GM19099 (cell line): ENCODE measurements at regions not wholly inside any gene's neighbourhood (a gene's known extent, or its start where the extent isn't known, plus 50 kb on each side); places are given as distances from the start of the nearest gene placed in this dataset.

ENCODE experiments used
- POLR2A ChIP-seq: IDR thresholded peaks from 3 replicates; pipeline ENCODE4 v1.6.1; 2011; ENCODE audit warnings: low read depth; ENCODE audit not compliant: insufficient read length; ENCODE audit errors: extremely low read depth

DNA sequence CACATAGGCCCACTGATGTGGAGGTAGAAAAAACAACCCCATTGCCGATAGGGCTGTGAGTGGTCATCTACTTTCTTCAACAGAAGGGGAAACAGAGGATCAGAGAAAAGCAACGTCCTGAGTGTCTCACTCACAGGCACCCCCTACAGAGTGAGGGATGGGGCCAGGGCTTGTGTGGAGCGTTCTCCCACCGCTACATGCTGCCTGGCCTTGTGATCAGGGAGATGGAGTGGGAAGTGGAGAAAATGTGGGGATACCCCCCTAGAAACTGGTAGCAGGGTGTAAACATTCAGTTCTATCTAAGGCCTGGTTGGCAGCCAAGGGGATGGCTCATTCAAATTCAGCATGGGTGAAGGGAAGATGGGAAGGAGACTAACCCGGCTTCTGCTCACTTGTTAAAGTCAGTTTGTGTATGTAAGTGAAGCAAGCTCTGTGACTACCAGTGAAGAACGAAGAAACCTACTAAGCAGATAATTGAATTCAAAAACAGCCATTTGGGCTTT is 73.0 kb upstream of the NAV2 start:
- no peak for TF ChIP-seq POLR2A

GRCh38 chr11:19635332-19635731 is 77.3 kb upstream of the NAV2 start:
- no peak for TF ChIP-seq POLR2A

DNA sequence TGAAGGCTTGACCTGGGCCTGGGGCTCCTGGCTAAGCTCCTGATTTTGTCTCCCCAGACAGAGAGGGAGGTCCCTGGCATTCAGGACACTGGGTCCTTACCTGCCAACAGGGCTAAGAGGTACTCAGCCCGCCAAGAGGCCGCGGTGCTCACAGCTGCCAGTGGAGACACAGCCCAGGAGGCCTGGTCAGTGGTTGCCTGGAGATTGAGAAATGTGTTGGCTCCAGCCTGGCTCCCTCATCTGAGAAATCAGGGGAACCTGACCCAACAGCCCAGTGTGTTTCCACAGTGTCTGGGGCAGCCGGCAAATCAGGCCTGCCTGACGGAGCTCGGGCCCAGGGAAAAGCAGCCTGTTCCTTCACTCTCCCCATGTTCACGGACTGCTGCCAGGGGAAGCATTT is 79.4 kb upstream of the NAV2 start:
- TF ChIP-seq POLR2A = no peak

DNA sequence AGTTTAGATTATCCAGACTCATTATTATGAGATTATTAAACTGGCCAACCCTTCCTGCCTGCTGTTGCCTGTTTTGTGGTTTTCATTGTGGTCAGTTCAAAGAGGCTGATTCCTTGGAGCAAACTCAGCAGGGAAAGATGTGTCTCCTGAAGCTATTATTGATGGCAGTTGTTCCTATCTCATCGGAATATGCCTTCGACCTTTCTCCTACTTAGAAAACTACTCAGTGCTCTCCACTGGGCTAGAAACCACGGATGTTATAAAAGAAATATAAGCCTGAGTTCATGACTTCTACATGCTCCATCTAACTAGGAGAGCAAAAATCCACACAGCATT is 80.2 kb upstream of the NAV2 start:
- TF ChIP-seq POLR2A = no peak

GRCh38 chr11:19631712-19632498 is 80.7 kb upstream of the NAV2 start:
- TF ChIP-seq POLR2A = no peak

GRCh38 chr11:19628018-19628417 is 84.6 kb upstream of the NAV2 start:
- no peak for TF ChIP-seq POLR2A

GRCh38 chr11:19627566-19627965 is 85.1 kb upstream of the NAV2 start:
- no peak for TF ChIP-seq POLR2A

- TF ChIP-seq POLR2A = no peak
Measured at GRCh38 chr11:19625438-19625837, 87.2 kb upstream of the NAV2 start.

GRCh38 chr11:19617696-19618523 is 94.7 kb upstream of the NAV2 start:
- no peak for TF ChIP-seq POLR2A

GRCh38 chr11:19615341-19616183 is 97.1 kb upstream of the NAV2 start:
- no peak for TF ChIP-seq POLR2A

DNA sequence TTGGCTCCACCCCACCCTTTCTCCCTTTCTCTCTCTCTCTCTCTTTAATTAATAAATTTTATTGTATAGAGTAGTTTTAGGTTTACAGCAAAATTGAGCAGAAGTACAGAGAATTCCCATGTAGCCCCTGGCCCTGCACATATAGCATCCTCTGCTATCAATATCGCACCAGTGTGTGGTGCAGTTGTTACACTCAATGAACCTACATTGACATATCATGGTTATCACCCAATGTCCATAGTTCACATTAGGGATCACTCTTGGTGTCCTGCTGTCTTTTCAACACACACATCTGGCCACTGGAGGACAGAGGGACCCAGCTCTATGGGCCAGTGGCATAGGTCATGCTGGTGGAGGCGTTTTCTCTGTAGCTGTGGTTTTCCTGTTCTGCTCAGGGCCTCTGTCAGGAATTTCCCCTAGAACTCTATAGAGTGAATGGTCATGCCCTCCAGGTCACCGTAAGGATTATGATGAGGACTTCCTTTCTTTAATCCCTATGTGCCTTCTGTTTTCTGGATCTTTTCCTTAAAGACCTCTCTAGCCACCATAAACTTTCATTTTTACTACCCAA is 98.2 kb upstream of the NAV2 start:
- no peak for TF ChIP-seq POLR2A

DNA sequence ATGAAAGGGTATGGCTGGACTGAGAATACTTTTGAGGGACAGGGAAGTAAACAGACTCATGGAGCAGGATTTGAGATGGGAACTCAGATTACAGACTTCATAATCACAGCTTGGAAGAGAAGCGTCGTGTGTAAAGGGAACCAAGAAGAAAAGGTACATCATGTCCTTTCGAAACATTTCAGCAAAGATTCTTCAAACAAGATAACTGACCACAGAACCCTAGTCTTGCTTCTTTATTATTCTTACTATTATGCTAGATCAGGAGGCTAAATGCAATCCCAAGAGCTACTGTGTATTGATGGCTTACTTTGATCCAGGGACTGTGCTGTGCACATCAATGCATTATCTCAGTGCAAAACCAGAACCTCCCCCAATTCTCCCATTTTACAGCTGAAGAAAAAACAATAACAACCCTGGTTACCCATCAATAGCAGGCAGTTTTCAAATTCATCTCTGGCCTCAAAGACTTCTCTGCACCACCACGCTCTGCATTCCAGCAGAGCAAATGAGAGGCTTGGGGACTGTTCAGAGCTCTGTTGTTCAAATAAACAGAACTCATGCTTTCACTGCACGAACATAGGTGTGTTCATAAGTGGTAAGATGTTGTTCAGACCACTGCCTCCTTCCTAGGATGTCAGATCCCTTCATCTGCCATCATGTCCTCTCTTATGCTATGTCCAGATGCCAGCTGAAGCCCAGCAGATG is 104.8 kb upstream of the NAV2 start:
- TF ChIP-seq POLR2A = no peak

DNA sequence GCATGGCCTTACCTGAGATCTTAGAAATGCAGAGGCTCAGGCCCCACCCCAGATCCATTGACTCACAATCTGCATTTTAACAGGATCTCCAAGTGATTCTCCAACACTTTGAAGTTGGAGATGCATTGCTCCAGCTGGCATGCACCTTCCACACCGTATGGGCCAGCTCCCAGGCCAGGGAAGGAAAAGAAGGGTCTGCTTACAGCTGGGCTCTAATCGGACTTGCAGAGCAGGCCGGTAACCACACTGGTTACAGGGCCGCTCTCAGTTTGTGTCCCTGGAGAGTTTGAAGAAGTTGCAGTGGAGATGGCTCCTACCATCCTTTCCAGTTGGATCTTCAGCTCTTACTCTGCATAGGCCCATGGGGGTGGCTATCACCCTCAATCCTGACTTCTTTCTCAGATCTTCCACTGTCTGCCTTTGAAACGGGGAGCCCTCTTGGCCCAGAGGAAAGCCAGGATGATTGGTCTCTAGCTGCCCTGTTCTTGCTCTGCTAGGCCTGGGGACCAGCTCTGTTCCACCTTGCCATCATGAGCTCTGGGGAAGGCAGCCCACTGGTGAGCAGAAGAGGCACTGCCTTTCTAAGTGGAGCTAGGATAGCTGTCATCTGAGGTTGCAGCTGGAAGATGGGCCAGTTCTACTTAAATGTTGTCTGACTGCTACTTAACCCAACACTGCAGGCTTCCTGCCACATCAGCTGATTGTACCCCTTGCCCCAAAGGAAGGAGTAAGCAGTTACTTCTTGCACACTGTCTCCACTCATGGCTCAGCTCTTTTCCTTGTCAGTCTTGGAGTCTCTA is 105.6 kb upstream of the NAV2 start:
- TF ChIP-seq POLR2A = no peak
